Neural cell (in vitro differentiated cells): ENCODE measurements at regions not wholly inside any gene's neighbourhood (a gene's known extent, or its start where the extent isn't known, plus 50 kb on each side); places are given as distances from the start of the nearest gene placed in this dataset.

Experiments used
- CTCF ChIP-seq: fragments of 450-650 bp; IDR thresholded peaks from 2 replicates; pipeline ENCODE4 v1.5.1; 2014; ENCODE audit warnings: antibody characterized with exemption, mild to moderate bottlenecking, moderate library complexity; ENCODE audit not compliant: poor library complexity, severe bottlenecking
- EP300 ChIP-seq: fragments of 450-650 bp; conservative IDR thresholded peaks from 2 replicates; pipeline ENCODE4 v1.6.1; 2014; ENCODE audit warnings: antibody characterized with exemption, mild to moderate bottlenecking, moderate library complexity; ENCODE audit not compliant: poor library complexity, severe bottlenecking
- EZH2 ChIP-seq: fragments of 200-600, 300-800 bp; shearing (Covaris generic), sonication (generic); IDR thresholded peaks from 2 replicates; pipeline ENCODE4 v1.6.1; 2014; ENCODE audit warnings: antibody characterized with exemption, low read length, borderline replicate concordance, mild to moderate bottlenecking; ENCODE audit not compliant: insufficient read depth, poor library complexity, severe bottlenecking
- MXI1 ChIP-seq: fragments of 450-650 bp; conservative IDR thresholded peaks from 2 replicates; pipeline ENCODE4 v1.6.1; 2014; ENCODE audit warnings: antibody characterized with exemption, mild to moderate bottlenecking; ENCODE audit not compliant: poor library complexity, severe bottlenecking
- POLR2AphosphoS5 ChIP-seq: IDR thresholded peaks from 2 replicates; pipeline ENCODE4 v1.6.1; 2012
- RAD21 ChIP-seq: fragments of 450-650 bp; conservative IDR thresholded peaks from 2 replicates; pipeline ENCODE4 v1.6.1; 2014; ENCODE audit warnings: antibody characterized with exemption, mild to moderate bottlenecking, moderate library complexity
- REST ChIP-seq: IDR thresholded peaks from 2 replicates; pipeline ENCODE4 v1.6.1; 2012; ENCODE audit warnings: borderline replicate concordance
- TAF1 ChIP-seq: IDR thresholded peaks from 2 replicates; pipeline ENCODE4 v1.6.1; 2012; ENCODE audit warnings: low read depth

GRCh38 chr20:59424976-59425375 lies 124.6 kb downstream of the EDN3 start:
- no peak for TF ChIP-seq MXI1
- TF ChIP-seq CTCF, result no peak
- no peak for TF ChIP-seq TAF1
- TF ChIP-seq RAD21, result no peak
- TF ChIP-seq REST, result no peak
- TF ChIP-seq POLR2AphosphoS5, result no peak
- no peak for TF ChIP-seq EP300
- TF ChIP-seq EZH2, result no peak
